Neuronal stem cell (in vitro differentiated cells): ENCODE measurements at regions not wholly inside any gene's neighbourhood (a gene's known extent, or its start where the extent isn't known, plus 50 kb on each side); places are given as distances from the start of the nearest gene placed in this dataset.
A peak's percentile ranks its signal among the peaks of the same experiment; 100 is the strongest.

ENCODE experiments used
- DNase-seq: peaks from one replicate; pipeline ENCODE4 v3.0.0-alpha.2; 2013; ENCODE audit warnings: low spot score
- H2AFZ ChIP-seq: one replicate; pipeline ENCODE4 v1.6.1; 2013; ENCODE audit warnings: mild to moderate bottlenecking, low read length, inconsistent platforms
- H2AK5ac ChIP-seq: 2 replicates; pipeline ENCODE4 v1.6.1; 2013; ENCODE audit warnings: low read depth, mild to moderate bottlenecking, inconsistent platforms, low read length, moderate library complexity, mixed read lengths
- H2BK120ac ChIP-seq: 2 replicates; pipeline ENCODE4 v1.6.1; 2013; ENCODE audit warnings: low read depth, mild to moderate bottlenecking, inconsistent platforms, low read length, moderate library complexity, mixed read lengths
- H2BK12ac ChIP-seq: one replicate; pipeline ENCODE4 v1.6.1; 2013; ENCODE audit warnings: low read length, inconsistent platforms
- H2BK15ac ChIP-seq: 2 replicates; pipeline ENCODE4 v1.6.1; 2013; ENCODE audit warnings: mild to moderate bottlenecking, low read length, inconsistent platforms, mixed read lengths
- H2BK5ac ChIP-seq: one replicate; pipeline ENCODE4 v1.6.1; 2013; ENCODE audit warnings: inconsistent platforms, mild to moderate bottlenecking, low read length, moderate library complexity
- H3K14ac ChIP-seq: one replicate; pipeline ENCODE4 v1.6.1; 2013; ENCODE audit warnings: low read length, inconsistent platforms
- H3K18ac ChIP-seq: 2 replicates; pipeline ENCODE4 v1.6.1; 2013; ENCODE audit warnings: low read length, inconsistent platforms
- H3K23ac ChIP-seq: 2 replicates; pipeline ENCODE4 v1.6.1; 2013; ENCODE audit warnings: low read depth, mild to moderate bottlenecking, mixed read lengths, low read length, inconsistent platforms; ENCODE audit not compliant: poor library complexity
- H3K27ac ChIP-seq: replicated peaks from 3 replicates; pipeline ENCODE4 v1.5.1; 2013; ENCODE audit warnings: low read length, inconsistent platforms
- H3K27me3 ChIP-seq, 3 experiments: 2 replicates each; pipeline ENCODE4 v1.6.1; 2013; ENCODE audit warnings: low read length in 3 of 3, mild to moderate bottlenecking in 2 of 3, inconsistent platforms in 1 of 3, low read depth in 1 of 3, mixed read lengths in 1 of 3, moderate library complexity in 1 of 3; ENCODE audit not compliant: control insufficient read depth in 3 of 3, insufficient read depth in 3 of 3
- H3K36me3 ChIP-seq, 2 donors: replicated peaks in 1 of 2; 2 replicates each; pipeline ENCODE4 v1.6.1; 2013; ENCODE audit warnings: low read length in 2 of 2; ENCODE audit not compliant: control insufficient read depth in 2 of 2, insufficient read depth in 2 of 2
- H3K4ac ChIP-seq: 2 replicates; pipeline ENCODE4 v1.6.1; 2013; ENCODE audit warnings: inconsistent platforms, mild to moderate bottlenecking, low read length, moderate library complexity
- H3K4me1 ChIP-seq, 2 donors: 1 replicate in 1 of 2; 2 replicates in 1 of 2; pipeline ENCODE4 v1.6.1; 2013; ENCODE audit warnings: low read length in 2 of 2, low read depth in 1 of 2; ENCODE audit not compliant: control insufficient read depth in 2 of 2, insufficient read depth in 1 of 2
- H3K4me2 ChIP-seq: one replicate; pipeline ENCODE4 v1.6.1; 2013; ENCODE audit warnings: mild to moderate bottlenecking, low read length, inconsistent platforms; ENCODE audit not compliant: insufficient read depth, poor library complexity, severe bottlenecking
- H3K4me3 ChIP-seq, 2 donors: 2 replicates each; pipeline ENCODE4 v1.5.1; 2013; ENCODE audit warnings: low read length in 2 of 2, mild to moderate bottlenecking in 2 of 2, inconsistent platforms in 1 of 2, moderate library complexity in 1 of 2
- H3K79me1 ChIP-seq: one replicate; pipeline ENCODE4 v1.6.1; 2013; ENCODE audit warnings: low read depth, mild to moderate bottlenecking, inconsistent platforms, low read length, moderate library complexity
- H3K9ac ChIP-seq: one replicate; pipeline ENCODE4 v1.6.1; 2013; ENCODE audit warnings: mild to moderate bottlenecking, low read depth, low read length, inconsistent platforms; ENCODE audit not compliant: poor library complexity
- H3K9me3 ChIP-seq, 2 donors: replicated peaks in 1 of 2; 2 replicates each; pipeline versions ENCODE3 to v1.6.1; 2013; ENCODE audit warnings: low read length in 2 of 2, mild to moderate bottlenecking in 2 of 2, inconsistent platforms in 1 of 2, low read depth in 1 of 2, mixed read lengths in 1 of 2, moderate library complexity in 1 of 2; ENCODE audit not compliant: control insufficient read depth in 2 of 2, insufficient read depth in 1 of 2
- H4K8ac ChIP-seq: one replicate; pipeline ENCODE4 v1.6.1; 2013; ENCODE audit warnings: low read depth, mild to moderate bottlenecking, inconsistent platforms, low read length, moderate library complexity
- H4K91ac ChIP-seq: one replicate; pipeline ENCODE4 v1.6.1; 2013; ENCODE audit warnings: low read length, low read depth, mild to moderate bottlenecking, inconsistent platforms; ENCODE audit not compliant: poor library complexity
- WGBS, 2 donors: extraction: QIAGEN DNeasy Blood & Tissue Kit; methylation state at CpG; one replicate each; pipeline ENCODE4 v1.1.7; 2013; ENCODE audit warnings: missing lambda C conversion rate in 2 of 2, mixed read lengths in 1 of 2; ENCODE audit not compliant: insufficient read length in 2 of 2, insufficient replicate concordance in 1 of 2; ENCODE audit errors: extremely low coverage in 2 of 2; 5-methylcytosine and 5-hydroxymethylcytosine counted together

GRCh38 chr1:194447636-194448035, 1261.2 kb upstream of the B3GALT2 start:
- Histone ChIP-seq H3K79me1 (no peaks in the 10 kb centered on the region), H3K14ac (no peak overlapping the region), H3K27ac (no peak overlapping the region), H3K9me3 (no peaks in the 10 kb centered on the region), H3K4me1 (peaks cover 0 to 6% of the 10 kb centered on the region in 2 donors), H3K9ac (no peak overlapping the region), H3K4me2 (no peak overlapping the region), H4K91ac (no peak overlapping the region), H3K27me3 (no peaks in the 10 kb centered on the region), H4K8ac (no peak overlapping the region), H3K18ac (no peak overlapping the region), H2AK5ac (no peak overlapping the region), H2BK120ac (no peak overlapping the region), H2BK12ac (no peak overlapping the region), H3K4ac (no peak overlapping the region), H2AFZ (no peak overlapping the region), H2BK5ac (no peak overlapping the region), H2BK15ac (no peak overlapping the region), H3K4me3 (no peak overlapping the region), H3K36me3 (no peaks in the 10 kb centered on the region), H3K23ac (no peak overlapping the region)
- no CpG with 5 or more reads among the region's 2 CpGs for whole genome bisulfite sequencing, 2 donors
- no peak for DNase-seq

GRCh38 chr1:194445244-194445643, 1258.8 kb upstream of the B3GALT2 start:
- no peak overlapping the region for H3K27ac ChIP-seq
- H3K23ac ChIP-seq, result no peak overlapping the region
- no peak overlapping the region for H2AFZ ChIP-seq
- H3K9ac ChIP-seq, result no peak overlapping the region
- H3K14ac ChIP-seq, result no peak overlapping the region
- no peaks in the 10 kb centered on the region for H3K27me3 ChIP-seq
- H3K4ac ChIP-seq, result no peak overlapping the region
- no CpG with 5 or more reads among the region's 2 CpGs for WGBS, 2 donors
- H4K91ac ChIP-seq, result no peak overlapping the region
- H3K4me1 ChIP-seq, result peaks cover 0 to 10% of the 10 kb centered on the region in 2 donors
- H3K36me3 ChIP-seq, result no peaks in the 10 kb centered on the region
- H3K4me3 ChIP-seq, result no peak overlapping the region
- H3K9me3 ChIP-seq, result no peaks in the 10 kb centered on the region
- H3K18ac ChIP-seq, result no peak overlapping the region
- H3K79me1 ChIP-seq, result no peaks in the 10 kb centered on the region
- no peak overlapping the region for H4K8ac ChIP-seq
- no peak for DNase-seq
- H2BK120ac ChIP-seq, result no peak overlapping the region
- H2AK5ac ChIP-seq, result no peak overlapping the region
- no peak overlapping the region for H2BK12ac ChIP-seq
- no peak overlapping the region for H2BK15ac ChIP-seq
- H3K4me2 ChIP-seq, result no peak overlapping the region
- H2BK5ac ChIP-seq, result no peak overlapping the region

- Histone ChIP-seq H3K4me3 (no peak overlapping the region), H3K4me1 (peaks cover 0 to 10% of the 10 kb centered on the region in 2 donors), H2AK5ac (no peak overlapping the region), H3K9ac (no peak overlapping the region), H3K4me2 (no peak overlapping the region), H3K27ac (no peak overlapping the region), H3K36me3 (no peaks in the 10 kb centered on the region), H3K27me3 (no peaks in the 10 kb centered on the region), H4K8ac (no peak overlapping the region), H4K91ac (no peak overlapping the region), H2BK5ac (no peak overlapping the region), H2BK15ac (no peak overlapping the region), H2AFZ (peak overlapping the region; percentile 13), H3K79me1 (no peaks in the 10 kb centered on the region), H3K23ac (no peak overlapping the region), H3K4ac (no peak overlapping the region), H3K9me3 (no peaks in the 10 kb centered on the region), H3K14ac (no peak overlapping the region), H2BK12ac (no peak overlapping the region), H2BK120ac (no peak overlapping the region), H3K18ac (no peak overlapping the region)
- no peak for DNase-seq
- WGBS, 2 donors, result no CpG with 5 or more reads among the region's 9 CpGs
Measured at GRCh38 chr1:194442901-194443575, 1256.6 kb upstream of the B3GALT2 start.

GRCh38 chr1:194437135-194437534, 1250.7 kb upstream of the B3GALT2 start:
- DNase-seq, result no peak
- H2AFZ ChIP-seq, result peak overlapping the region; percentile 16
- no peaks in the 10 kb centered on the region for H3K27me3 ChIP-seq
- H2BK5ac ChIP-seq, result no peak overlapping the region
- H2BK12ac ChIP-seq, result no peak overlapping the region
- H3K23ac ChIP-seq, result no peak overlapping the region
- H3K18ac ChIP-seq, result no peak overlapping the region
- H4K91ac ChIP-seq, result no peak overlapping the region
- no peak overlapping the region for H3K4me3 ChIP-seq
- no peak overlapping the region for H2AK5ac ChIP-seq
- no peaks in the 10 kb centered on the region for H3K79me1 ChIP-seq
- no CpG with 5 or more reads among the region's 2 CpGs for WGBS, 2 donors
- H3K14ac ChIP-seq, result peak overlapping the region; percentile 78
- H3K4me2 ChIP-seq, result no peak overlapping the region
- H3K4ac ChIP-seq, result no peak overlapping the region
- H3K9ac ChIP-seq, result no peak overlapping the region
- no peaks in the 10 kb centered on the region for H3K4me1 ChIP-seq
- H4K8ac ChIP-seq, result no peak overlapping the region
- no peaks in the 10 kb centered on the region for H3K36me3 ChIP-seq
- H2BK15ac ChIP-seq, result no peak overlapping the region
- no peak overlapping the region for H3K27ac ChIP-seq
- no peak overlapping the region for H2BK120ac ChIP-seq
- no peaks in the 10 kb centered on the region for H3K9me3 ChIP-seq
